ENCODE measurements at regions not wholly inside any gene's neighbourhood (a gene's known extent, or its start where the extent isn't known, plus 50 kb on each side); places are given as distances from the start of the nearest gene placed in this dataset.

DNA sequence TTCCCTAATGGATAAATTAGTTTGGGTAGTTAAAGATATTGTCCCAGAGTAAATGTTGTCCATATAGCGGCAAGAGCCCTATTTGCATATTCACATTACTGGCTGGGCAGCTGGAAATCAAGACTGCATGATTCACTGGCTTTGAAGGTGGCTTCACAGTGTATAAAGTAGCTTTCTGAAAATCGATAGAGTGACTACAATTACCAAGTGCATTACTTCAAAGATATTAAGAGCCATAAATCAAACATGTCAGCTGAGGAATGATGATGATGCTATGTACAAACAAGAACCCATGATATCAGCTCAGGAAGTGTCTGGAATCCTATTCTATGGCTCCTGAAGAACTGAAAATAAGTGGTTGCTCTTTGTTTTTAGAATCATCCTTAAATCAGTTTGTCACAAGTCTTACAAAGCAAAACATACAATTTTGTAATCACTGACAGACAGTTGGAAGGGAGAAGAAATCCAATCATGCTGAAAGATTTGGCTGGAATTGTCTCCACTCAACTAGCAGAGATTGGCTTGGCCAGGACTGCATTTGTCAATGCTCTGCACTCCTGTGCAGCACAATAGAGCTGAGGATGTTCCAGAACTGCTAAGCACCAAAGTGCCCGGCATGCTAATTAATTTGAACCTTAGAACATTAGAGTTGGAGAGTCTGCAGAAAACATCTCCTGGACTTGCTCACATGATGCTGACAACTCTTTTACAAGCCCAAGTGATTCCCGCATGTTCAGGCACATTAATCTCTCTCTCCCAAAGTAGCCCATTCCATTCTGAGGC is 77.9 kb upstream of the B3GAT2 start (continued):
- TF ChIP-seq, protein P1, sequence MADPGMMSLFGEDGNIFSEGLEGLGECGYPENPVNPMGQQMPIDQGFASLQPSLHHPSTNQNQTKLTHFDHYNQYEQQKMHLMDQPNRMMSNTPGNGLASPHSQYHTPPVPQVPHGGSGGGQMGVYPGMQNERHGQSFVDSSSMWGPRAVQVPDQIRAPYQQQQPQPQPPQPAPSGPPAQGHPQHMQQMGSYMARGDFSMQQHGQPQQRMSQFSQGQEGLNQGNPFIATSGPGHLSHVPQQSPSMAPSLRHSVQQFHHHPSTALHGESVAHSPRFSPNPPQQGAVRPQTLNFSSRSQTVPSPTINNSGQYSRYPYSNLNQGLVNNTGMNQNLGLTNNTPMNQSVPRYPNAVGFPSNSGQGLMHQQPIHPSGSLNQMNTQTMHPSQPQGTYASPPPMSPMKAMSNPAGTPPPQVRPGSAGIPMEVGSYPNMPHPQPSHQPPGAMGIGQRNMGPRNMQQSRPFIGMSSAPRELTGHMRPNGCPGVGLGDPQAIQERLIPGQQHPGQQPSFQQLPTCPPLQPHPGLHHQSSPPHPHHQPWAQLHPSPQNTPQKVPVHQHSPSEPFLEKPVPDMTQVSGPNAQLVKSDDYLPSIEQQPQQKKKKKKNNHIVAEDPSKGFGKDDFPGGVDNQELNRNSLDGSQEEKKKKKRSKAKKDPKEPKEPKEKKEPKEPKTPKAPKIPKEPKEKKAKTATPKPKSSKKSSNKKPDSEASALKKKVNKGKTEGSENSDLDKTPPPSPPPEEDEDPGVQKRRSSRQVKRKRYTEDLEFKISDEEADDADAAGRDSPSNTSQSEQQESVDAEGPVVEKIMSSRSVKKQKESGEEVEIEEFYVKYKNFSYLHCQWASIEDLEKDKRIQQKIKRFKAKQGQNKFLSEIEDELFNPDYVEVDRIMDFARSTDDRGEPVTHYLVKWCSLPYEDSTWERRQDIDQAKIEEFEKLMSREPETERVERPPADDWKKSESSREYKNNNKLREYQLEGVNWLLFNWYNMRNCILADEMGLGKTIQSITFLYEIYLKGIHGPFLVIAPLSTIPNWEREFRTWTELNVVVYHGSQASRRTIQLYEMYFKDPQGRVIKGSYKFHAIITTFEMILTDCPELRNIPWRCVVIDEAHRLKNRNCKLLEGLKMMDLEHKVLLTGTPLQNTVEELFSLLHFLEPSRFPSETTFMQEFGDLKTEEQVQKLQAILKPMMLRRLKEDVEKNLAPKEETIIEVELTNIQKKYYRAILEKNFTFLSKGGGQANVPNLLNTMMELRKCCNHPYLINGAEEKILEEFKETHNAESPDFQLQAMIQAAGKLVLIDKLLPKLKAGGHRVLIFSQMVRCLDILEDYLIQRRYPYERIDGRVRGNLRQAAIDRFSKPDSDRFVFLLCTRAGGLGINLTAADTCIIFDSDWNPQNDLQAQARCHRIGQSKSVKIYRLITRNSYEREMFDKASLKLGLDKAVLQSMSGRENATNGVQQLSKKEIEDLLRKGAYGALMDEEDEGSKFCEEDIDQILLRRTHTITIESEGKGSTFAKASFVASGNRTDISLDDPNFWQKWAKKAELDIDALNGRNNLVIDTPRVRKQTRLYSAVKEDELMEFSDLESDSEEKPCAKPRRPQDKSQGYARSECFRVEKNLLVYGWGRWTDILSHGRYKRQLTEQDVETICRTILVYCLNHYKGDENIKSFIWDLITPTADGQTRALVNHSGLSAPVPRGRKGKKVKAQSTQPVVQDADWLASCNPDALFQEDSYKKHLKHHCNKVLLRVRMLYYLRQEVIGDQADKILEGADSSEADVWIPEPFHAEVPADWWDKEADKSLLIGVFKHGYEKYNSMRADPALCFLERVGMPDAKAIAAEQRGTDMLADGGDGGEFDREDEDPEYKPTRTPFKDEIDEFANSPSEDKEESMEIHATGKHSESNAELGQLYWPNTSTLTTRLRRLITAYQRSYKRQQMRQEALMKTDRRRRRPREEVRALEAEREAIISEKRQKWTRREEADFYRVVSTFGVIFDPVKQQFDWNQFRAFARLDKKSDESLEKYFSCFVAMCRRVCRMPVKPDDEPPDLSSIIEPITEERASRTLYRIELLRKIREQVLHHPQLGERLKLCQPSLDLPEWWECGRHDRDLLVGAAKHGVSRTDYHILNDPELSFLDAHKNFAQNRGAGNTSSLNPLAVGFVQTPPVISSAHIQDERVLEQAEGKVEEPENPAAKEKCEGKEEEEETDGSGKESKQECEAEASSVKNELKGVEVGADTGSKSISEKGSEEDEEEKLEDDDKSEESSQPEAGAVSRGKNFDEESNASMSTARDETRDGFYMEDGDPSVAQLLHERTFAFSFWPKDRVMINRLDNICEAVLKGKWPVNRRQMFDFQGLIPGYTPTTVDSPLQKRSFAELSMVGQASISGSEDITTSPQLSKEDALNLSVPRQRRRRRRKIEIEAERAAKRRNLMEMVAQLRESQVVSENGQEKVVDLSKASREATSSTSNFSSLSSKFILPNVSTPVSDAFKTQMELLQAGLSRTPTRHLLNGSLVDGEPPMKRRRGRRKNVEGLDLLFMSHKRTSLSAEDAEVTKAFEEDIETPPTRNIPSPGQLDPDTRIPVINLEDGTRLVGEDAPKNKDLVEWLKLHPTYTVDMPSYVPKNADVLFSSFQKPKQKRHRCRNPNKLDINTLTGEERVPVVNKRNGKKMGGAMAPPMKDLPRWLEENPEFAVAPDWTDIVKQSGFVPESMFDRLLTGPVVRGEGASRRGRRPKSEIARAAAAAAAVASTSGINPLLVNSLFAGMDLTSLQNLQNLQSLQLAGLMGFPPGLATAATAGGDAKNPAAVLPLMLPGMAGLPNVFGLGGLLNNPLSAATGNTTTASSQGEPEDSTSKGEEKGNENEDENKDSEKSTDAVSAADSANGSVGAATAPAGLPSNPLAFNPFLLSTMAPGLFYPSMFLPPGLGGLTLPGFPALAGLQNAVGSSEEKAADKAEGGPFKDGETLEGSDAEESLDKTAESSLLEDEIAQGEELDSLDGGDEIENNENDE (IDR thresholded peaks at IDR 0.05; ENCODE audit: insufficient replicate concordance, low read length) = no peak
- TF ChIP-seq SP4 (IDR thresholded peaks at IDR 0.05; ENCODE audit: low read length) (no peak), TAF7 (optimal IDR thresholded peaks at IDR 0.05; ENCODE audit: borderline replicate concordance, low read depth, low read length) (no peak), MAFK (IDR thresholded peaks at IDR 0.05; ENCODE audit: low read depth, low read length) (no peak), HDAC2 (IDR thresholded peaks at IDR 0.05; ENCODE audit: borderline replicate concordance in 1 of 2, low read depth in 2 of 2, low read length in 2 of 2) (no peak), RNF2 (IDR thresholded peaks at IDR 0.05; ENCODE audit: borderline replicate concordance, low read depth, low read length, missing control alignments, poor library complexity, severe bottlenecking) (no peak), TAF1 (IDR thresholded peaks at IDR 0.05; ENCODE audit: low read depth, low read length) (no peak), JUN (IDR thresholded peaks at IDR 0.05; ENCODE audit: low read depth, low read length) (no peak)
- TF ChIP-seq, protein P2, sequence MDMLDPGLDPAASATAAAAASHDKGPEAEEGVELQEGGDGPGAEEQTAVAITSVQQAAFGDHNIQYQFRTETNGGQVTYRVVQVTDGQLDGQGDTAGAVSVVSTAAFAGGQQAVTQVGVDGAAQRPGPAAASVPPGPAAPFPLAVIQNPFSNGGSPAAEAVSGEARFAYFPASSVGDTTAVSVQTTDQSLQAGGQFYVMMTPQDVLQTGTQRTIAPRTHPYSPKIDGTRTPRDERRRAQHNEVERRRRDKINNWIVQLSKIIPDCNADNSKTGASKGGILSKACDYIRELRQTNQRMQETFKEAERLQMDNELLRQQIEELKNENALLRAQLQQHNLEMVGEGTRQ (IDR thresholded peaks at IDR 0.05; ENCODE audit: low read length) = no peak
